TTC549 (cell line): ENCODE measurements at regions not wholly inside any gene's neighbourhood (a gene's known extent, or its start where the extent isn't known, plus 50 kb on each side); places are given as distances from the start of the nearest gene placed in this dataset.
"Not testable (repeated sequence)": the region's sequence is repeated elsewhere in the genome, so short reads cannot be mapped to it uniquely, and the experiment has no call there.

Experiments
- FAIRE-seq: peaks from 2 replicates; lab custom pipeline; 2012; peaks lifted over from hg19 to GRCh38; lab: Jason Lieb, UNC

DNA sequence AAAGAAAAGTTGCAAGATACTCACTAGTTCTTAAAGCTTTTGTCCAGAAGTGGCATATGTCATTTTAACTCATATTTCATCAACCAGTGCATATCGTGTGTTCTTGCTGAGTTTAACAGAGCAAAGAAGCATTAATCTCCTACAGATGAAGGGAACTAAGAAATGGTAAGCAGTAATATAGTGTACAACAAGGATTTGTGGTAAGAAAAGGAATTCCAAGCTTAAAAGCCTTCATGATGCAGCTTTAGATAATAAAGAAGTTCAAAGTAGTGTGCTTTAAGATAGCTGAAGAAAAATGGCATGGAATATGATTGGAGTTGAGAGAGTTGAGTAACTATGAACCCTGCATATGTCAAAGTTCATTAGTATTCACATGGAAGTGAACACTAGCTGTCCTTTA lies 649.8 kb upstream of the FSHR start:
- FAIRE-seq: no peak

DNA sequence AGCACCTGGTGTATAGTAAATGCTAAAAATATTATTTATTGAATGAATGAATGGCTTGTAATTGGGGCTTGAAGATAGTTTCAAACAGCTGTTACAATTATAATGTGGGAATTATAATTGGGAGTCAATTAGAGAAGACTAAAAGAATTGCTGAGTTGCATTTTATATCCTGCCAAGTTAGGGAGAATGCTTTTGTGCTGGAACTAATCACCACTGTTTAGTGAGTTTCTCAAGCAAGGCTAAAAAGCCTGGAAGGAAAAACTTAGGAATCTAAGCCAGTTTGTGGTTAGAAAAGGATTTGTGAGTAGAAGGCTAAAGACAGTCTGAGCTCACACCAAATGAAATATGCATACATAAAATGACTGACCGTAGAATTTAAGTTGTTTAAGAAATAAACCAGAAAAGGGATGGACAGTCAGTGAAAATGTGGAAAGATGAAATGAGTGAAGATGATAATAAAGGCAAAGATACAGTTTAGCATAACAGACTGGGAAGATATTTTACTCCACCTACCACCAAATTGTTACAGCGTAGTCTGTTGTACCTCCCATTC lies 647.7 kb upstream of the FSHR start:
- no peak for FAIRE-seq

DNA sequence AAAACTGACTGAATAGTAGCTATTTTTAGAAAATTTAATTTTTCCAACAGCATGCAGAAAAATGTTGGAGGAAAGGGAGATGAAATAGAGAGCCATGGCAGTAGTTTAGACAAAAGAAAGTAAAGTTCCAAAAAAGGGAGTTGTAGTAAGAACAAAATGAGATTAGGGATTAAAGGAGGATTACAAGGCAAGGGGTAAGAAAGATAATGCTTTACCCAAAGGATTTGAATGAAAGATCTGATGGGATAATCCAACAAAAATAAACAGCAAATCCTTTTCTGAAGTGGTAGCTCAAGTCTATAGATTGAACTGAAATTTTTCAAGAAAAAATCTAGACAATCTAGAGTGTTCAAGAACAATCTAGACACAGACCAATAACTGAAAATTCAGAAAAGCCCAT lies 644.3 kb upstream of the FSHR start:
- no peak for FAIRE-seq

DNA sequence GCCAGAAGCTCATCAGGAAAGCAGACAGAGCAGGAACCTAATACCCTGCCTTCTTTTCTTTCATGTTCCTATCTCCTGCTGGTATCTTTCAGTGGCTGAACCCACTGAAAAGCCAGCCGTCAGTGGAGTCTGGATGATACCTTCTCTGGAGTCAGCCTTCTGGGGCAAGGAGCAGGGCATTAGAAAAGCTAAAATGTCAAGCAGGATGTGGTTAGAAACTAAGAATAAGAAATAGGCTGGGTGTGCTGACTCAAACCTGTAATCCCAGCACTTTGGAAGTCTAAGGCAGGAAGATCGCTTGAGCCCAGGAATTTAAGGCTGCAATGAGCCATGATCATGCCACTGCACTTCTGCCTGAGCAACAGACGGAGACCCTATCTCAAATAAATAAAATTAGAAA lies 642.0 kb upstream of the FSHR start:
- no peak for FAIRE-seq

DNA sequence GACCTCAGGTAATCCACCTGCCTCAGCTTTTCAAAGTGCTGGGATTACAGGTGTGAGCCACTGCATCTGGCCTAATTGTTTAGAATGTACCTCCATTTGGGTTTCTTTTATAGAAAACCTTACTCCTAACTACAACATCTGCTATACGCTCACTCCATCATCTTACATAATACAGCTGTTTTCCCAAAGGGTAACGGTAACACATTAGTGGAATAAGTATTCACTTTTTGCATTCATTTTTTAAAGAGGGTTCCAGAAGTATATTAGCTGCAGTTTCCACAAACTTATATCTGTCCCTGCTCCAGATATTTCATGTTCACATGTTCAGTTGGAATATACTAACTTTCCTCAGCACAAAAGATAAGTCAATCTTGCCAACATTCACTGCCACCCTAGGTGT lies 640.1 kb upstream of the FSHR start:
- FAIRE-seq: no peak

DNA sequence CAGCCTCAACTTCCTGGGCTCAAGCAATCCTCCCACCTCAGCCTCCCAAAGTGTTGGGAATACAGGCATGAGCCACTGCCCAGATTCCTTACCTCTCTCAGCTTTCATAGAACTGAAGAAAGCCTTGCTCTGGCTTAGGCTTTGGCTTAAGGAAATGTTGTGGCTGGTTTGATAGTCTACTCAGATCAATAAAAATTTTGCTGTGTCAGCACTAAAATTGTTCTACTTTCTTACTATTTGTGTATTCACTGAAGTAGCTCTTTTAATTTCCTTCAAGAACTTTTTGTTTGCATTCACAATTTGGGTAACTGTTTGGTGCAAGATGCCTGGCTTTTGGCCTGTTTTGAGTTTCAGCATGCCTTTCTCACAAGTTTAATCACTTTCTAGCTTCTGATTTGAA lies 634.0 kb upstream of the FSHR start:
- no peak for FAIRE-seq

DNA sequence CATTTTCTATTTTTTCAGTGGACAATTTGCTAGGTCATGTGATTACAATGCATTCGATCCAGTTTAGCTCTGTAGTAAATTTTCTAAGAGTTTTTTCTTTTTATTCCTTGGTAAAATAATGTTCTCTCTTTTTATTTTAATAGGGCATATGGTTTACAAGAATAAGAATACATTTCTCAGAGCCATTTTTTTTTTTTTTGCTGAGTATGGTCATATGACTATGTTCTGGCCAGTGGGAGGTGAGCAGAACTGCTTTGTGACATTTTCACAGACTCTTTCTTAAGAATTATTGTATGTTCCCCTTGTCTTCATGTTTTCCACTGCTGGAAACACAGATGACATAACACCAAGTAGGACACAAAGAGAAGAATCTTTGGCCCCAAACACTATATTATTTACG lies 626.6 kb upstream of the FSHR start:
- FAIRE-seq: no peak

DNA sequence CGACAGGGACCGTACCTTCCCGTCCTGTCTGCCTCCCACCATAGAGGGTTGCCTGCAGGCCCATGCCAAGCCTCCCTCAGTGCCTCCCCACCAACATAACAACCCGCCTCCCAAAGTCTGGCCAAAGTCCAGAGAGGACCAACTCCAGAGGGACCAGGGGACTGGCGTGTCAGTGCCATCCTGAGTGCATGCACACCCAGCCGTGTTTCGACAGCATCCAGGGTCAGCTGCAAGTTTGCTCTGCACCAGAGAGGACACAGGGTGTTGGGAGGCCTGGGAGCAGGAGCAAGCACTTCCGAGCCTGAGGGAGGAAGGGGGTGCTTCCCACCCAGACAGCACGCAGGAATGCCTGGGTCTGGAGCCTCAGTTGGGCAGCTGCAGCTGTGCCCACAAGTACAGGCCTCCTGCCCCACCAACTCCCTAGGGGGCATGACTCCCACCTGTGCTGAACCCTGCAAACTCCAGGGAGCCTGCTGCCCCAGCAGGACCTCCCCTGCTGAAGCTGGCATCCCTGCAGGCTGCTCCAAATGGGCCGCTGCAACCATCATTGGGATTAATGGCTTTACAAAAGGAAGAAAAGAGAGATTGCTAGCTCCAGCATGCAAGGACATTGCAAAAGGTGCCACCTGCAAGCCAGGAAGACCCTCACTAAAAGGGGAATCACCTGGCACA lies 618.1 kb upstream of the FSHR start:
- FAIRE-seq: no peak

DNA sequence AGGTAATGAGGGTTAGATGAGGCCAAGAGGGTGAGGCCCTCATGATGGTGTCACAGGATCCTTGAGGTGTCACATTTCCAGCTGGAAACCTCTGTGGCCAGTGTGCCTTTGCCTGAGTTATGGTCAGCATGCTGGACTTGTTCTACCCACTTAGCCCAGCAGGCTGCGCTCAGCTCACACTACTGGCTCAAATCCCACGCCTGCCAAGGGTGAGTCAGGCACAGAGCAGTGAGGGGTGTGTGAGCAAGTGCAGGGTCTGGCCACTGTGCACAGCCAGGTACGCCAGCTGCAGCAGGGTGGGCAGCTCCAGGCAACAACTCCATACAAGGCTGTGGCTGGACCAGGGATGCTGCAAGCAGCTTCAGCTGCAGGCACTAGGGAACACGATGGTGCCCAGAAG lies 616.6 kb upstream of the FSHR start:
- FAIRE-seq: no peak

DNA sequence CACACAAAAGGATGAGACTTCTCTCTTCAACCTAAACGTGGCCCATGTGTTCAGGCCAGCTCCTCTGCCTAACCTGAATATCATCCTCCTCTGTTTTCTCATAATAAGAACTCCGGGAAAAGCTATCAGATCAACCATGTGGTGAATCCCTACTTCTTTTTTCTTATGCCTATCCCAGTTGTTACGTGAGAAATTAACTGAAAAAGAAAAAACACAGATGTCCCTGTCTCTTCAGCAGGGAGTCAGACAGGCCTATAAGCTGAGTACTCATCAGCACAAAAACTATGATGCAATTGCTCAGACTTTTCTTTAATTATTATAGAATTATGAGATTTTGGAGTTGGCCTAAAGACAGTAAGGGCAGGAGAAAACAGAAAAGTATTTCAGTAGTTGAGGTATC lies 613.0 kb upstream of the FSHR start:
- no peak for FAIRE-seq

DNA sequence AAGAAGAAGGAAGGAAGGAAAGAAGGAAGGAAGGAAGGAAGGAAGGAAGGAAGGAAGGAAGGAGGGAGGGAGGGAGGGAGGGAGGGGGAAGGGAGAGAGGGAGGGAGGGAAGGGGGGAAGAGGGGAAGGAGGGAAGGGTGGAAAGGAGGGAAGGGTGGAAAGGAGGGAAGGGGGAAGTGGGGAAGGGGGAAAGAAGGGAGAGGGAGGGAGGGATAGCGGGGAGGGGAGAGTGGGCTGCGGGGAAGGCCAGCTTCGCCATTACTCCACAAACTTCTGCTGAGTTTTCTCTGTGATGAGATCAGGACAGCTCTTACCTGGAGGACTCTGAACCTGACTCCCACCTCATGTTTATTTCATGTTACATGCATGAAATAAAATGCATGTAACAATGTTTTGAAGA lies 601.5 kb upstream of the FSHR start:
- FAIRE-seq: no peak

DNA sequence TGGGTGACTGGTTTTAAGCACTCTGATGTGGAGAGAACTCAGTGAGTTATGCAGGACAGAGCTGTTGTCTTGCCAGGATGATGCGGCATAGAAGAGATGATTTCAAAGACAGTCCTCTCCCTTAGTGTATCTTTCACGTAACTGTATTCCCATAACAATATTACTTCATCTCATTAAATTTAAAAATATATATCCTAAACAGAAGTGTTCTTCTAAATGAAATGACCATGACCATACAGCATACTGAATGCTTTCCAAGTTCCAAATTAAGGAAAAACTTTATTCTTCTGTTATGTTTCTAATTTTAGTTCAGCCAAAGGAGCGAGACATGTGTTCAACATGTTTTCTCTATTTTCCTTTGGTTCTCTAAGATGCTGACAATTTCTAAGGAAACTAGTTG lies 600.1 kb upstream of the FSHR start:
- no peak for FAIRE-seq

DNA sequence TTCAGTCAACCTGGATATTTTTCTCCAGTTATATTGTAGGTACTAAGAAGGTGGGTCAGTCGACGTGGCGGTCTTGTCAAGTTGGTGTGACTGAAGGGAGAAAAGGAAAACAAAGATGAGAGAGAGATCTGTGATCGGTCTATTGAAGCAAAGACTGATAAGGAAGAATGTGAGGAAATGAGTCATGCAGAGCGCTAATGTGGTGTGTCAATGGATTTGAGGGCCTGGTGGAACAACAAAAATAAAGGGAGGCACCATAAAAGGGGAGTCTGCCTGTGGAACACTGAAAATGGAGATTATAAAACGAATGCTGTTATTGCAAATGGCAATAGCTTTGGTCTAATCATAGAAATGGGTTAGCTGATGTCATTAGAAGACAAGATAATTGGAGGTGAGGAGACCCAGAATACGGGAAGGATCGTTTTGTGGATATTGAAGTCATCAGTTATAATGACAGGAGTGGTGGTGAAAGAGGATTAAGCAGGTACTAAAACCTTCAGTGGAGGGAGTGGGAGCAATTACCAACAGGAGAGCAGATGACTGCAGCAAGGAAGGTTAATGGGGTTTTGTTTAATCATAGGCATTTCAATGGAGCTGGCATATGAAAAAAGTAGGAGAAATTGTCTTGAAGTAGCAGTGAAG lies 599.1 kb upstream of the FSHR start:
- FAIRE-seq: no peak

DNA sequence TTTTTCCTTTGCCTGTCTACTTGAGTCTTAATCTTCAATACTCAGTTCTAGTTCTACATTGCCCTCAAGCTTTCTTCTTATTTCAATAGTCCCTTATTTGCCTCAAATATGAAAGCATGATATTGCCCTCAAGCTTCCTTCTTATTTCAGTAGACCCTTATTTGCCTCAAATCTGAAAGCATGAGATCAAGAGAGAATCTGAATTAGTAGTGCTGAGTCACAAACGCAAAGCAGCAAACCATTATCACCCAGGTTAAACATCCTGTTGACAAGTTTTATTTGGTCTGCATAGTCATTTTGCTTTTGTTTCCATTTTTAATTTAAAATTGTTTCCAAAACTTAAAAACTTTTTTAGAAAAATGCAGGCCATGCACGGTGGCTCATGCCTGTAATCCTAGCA lies 583.3 kb upstream of the FSHR start:
- no peak for FAIRE-seq

DNA sequence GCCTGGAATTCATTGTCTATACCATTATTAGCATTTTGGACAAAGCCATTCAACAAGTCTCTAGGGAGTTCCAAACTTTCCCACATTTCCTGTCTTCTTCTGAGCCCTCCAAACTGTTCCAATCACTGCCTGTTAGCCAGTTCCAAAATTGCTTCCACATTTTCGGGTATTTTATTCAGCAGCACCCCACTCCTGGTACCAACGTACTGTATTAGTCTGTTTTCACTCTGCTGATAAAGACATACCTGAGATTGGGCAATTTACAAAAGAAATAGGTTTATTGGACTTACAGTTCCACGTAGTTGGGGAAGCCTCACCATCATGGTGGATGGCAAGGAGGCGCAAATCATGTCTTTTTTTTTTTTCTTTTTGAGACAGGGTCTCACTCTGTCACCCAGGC lies 578.6 kb upstream of the FSHR start:
- FAIRE-seq: not testable (repeated sequence)

DNA sequence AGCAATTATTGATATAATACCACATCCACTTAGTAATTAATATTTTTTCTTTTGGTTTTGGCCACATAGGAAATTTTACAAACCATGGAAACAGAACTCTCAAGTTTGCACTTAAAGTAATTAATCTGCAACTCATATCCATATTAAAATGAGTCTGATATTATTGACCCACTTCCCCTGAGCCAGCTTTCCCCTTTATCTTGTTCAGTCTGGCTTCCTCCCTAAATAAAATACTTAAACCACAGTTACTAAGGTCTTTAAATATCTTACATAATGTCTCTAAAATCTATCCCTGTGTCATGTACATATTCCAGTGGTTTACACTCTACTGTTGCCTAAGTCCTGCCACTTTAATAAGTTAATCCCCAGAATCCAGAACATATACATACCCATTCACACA lies 564.9 kb upstream of the FSHR start:
- no peak for FAIRE-seq

DNA sequence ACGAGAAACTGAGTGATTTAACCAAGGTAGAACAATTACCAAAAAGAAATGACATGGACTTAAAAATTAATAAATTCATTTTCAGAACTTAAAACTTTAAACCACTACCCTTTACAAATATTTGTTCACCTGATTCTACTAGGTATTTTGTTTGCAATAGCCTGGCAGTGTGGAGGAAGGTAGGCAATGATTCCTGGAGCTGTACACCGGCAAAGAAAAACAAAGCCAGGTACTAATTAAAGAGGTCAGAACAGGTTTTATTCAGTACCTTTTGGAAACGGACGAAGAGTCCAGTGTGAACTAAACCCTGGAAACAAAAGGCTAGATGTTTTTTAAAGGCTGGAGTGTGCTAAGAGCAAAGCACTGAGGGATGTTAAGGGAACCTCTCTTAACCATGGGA lies 561.3 kb upstream of the FSHR start:
- FAIRE-seq: no peak

DNA sequence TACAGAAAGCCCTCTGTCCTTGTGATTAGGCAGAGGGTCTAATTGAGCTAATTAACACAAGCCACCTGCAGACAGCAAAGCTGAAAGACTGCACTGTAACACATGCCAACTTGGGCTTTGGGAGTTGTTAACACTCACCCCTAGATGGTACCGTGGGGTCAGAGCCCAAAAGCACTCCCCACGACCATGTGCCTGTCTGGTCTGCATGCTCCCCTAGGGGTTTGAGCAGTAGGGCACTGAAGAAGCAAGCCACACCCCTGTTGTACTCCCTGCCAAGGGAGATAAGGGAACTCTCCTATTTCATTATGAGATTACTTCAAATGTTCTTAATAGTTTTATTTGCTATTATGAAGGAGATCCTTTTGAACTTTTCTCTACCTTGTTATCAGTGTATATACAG lies 560.1 kb upstream of the FSHR start:
- FAIRE-seq: no peak

DNA sequence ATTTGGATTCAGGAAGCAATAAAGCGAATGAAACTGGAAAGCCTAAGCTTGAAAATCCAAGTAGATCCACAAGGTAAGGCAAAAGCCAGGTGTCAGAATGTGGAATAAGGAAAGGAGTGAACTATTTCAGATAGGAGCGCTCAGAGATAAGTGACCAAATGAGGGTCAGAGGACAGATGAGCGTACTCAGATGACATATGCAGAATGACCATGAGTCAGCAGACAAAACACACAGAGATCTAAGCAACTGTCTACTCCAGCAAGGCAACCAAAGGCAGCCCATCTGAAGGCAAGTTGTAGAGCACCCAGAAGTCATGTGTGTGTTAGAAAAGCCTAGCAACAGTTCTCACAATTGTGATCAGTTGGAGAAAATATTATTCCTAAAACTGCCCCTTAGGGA lies 548.4 kb upstream of the FSHR start:
- no peak for FAIRE-seq

DNA sequence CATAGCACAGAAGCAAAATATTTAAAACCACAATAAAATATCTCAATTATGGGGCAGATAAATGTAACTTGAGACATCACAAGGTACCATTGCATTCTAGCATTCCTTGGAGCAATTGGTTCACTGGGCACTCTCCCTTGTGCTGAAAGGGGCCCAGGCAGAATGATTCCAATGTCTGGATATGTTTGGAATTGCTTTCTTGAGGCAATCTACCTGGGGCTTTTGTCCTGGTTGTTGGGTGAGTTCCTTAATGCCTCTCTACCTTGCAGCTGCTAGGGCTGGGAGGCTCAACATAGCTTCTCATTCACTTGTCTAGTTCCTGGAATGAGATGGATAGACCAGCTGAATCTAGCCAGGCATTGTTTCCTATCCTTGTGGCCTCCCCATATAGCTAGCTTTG lies 539.6 kb upstream of the FSHR start:
- no peak for FAIRE-seq

DNA sequence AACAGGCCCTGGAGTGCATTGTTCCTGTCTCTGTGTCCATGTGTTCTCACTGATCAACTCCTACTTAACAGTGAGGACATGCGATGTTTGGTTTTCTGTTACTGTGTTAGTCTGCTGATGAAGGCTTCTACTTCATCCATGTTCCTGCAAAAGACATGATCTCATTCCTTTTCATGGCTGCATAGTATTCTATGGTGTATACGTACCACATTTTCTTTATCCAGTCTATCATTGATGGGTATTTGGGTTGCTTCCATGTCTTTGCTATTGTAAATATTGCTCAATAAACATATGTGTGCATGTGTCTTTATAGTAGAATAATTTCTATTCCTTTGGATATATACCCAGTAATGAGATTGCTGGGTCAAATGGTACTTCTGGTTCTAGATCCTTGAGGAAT lies 537.7 kb upstream of the FSHR start:
- not testable (repeated sequence) for FAIRE-seq

DNA sequence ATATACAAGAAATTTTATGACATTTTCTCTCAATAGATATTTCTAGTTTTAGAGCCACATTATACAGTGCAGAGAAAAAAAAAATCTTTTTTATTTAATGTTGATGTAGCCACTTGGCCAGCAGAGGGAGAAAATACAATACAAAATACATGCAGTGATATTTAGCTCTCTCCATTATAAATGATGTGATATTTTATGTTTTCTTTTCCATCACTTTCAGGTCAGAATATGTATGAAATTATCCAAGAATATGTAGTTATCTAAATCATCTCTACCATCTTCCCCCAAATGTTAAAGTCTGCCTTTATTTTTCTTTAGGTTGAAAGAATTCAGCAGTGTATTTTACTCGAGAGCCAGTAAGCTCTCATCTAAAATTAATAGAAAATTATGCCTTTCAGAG lies 533.6 kb upstream of the FSHR start:
- peak; percentile 66 for FAIRE-seq

DNA sequence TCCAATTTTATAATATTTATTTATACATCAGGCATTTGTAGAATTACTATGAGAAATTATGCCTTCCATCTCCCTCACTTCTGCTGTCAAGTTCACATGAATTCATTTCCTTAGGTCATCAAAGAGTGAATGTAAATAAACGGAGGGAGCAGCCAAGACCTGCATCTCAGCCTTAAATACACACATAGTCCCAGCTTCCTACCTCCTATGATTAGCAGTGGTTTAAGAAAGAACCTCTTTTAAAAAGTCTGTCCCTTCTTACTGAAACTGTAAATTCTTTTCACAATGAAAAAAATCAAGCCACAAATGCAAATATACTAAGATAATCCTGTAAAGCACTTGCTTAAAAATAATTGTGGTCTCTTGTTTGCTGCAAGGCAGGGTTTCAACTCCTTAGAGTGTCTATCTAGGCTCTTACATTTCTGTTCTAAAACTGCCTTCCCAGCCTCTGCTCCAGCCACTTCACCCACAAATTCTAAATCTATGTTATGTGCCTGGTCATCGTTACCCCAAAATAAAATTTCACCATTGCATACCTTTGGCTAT lies 532.7 kb upstream of the FSHR start:
- FAIRE-seq: no peak

DNA sequence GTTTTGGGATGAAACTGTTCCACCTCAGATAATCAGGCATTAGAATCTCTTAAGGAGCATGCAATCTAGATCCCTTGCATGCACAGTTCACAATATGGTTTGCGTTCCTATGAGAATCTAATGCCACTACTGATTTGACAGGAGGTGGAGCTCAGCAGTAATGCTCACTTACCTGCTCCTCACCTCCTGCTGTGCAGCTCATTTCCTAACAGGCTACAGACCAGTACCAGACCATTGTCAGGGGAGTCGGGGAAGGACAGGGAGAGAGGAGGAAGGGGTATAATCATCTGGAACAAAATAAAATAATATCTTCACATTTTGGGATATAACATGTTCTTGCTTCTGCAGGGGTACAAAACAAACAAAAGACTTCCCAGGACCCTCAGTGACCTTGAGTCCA lies 532.0 kb upstream of the FSHR start:
- FAIRE-seq: no peak
